Testis (tissue), 2 donors: ENCODE measurements at regions not wholly inside any gene's neighbourhood (a gene's known extent, or its start where the extent isn't known, plus 50 kb on each side); places are given as distances from the start of the nearest gene placed in this dataset.

Source experiments
- DNase-seq: peaks from one replicate; pipeline ENCODE4 v3.0.0-alpha.2; 2019
- H3K27ac ChIP-seq, 2 donors: fragments of 200-600 bp; sonication (generic); one replicate each; pipeline ENCODE4 v1.5.1; 2019
- H3K27me3 ChIP-seq: fragments of 200-600 bp; sonication (generic); one replicate; pipeline ENCODE4 v1.5.1; 2019
- H3K36me3 ChIP-seq: fragments of 200-600 bp; sonication (generic); one replicate; pipeline ENCODE4 v1.5.1; 2017; ENCODE audit warnings: low read depth; ENCODE audit errors: missing control alignments
- H3K4me1 ChIP-seq: fragments of 200-600 bp; sonication (generic); one replicate; pipeline ENCODE4 v1.5.1; 2019
- H3K4me3 ChIP-seq, 2 donors: fragments of 200-600 bp; sonication (generic); one replicate each; pipeline ENCODE4 v1.5.1; 2017 to 2019
- H3K9me3 ChIP-seq: fragments of 200-600 bp; sonication (generic); one replicate; pipeline ENCODE4 v1.5.1; 2017
- CTCF ChIP-seq, 3 experiments: fragments of 450-650 bp in 2 of 3; fragments of 200-600 bp in 1 of 3; sonication (generic) in 1 of 3; IDR thresholded peaks; one replicate each; pipeline ENCODE4 v1.5.1; 2016 to 2019; ENCODE audit warnings: antibody characterized with exemption in 3 of 3, mild to moderate bottlenecking in 2 of 3, moderate library complexity in 1 of 3
- POLR2A ChIP-seq: fragments of 450-650 bp; IDR thresholded peaks from one replicate; pipeline ENCODE4 v1.6.1; 2017; ENCODE audit warnings: antibody characterized with exemption, mild to moderate bottlenecking, moderate library complexity
- WGBS, 2 donors: methylation state at CpG; one replicate each; pipeline ENCODE4 v1.1.5; 2018; 5-methylcytosine and 5-hydroxymethylcytosine counted together
- intact Hi-C: fragments of 100-400 bp; cut with DNase I; formaldehyde crosslinking; loops from one replicate; pipeline ENCODE4 v1.15.1; 2023; ENCODE audit warnings: low total_unique reads

DNA sequence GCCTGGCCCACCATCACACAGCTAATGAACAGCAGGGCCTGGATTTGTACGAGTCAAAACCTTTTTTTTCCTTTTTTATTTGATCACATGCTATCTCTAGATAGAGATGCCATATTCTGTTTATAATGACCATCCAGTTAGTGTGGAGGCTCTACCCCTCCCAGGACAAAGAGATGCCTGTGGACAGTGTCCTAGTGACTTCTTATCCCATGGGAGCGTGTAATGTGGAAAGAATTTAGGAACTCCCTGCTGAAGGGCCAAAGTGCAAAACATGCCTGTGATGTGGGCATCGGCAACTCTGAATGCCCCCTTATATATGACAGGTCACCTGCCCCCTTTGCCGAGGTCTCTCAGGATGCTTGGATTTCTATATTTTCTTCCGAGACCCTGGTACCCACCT, 292.2 kb downstream of the RRAGC start:
- 90 to 96% methylated on average over 5 of the region's 5 CpGs for WGBS, 2 donors
- no peak for DNase-seq
- Histone ChIP-seq H3K27ac (no peak overlapping the region), H3K36me3 (no peaks in the 10 kb centered on the region), H3K4me3 (no peak overlapping the region), H3K27me3 (no peaks in the 10 kb centered on the region), H3K9me3 (no peaks in the 10 kb centered on the region), H3K4me1 (no peaks in the 10 kb centered on the region)
- TF ChIP-seq POLR2A (no peak), CTCF (IDR thresholded peaks at IDR 0.05) (no peak)
- intact Hi-C loops = no loop called here

DNA sequence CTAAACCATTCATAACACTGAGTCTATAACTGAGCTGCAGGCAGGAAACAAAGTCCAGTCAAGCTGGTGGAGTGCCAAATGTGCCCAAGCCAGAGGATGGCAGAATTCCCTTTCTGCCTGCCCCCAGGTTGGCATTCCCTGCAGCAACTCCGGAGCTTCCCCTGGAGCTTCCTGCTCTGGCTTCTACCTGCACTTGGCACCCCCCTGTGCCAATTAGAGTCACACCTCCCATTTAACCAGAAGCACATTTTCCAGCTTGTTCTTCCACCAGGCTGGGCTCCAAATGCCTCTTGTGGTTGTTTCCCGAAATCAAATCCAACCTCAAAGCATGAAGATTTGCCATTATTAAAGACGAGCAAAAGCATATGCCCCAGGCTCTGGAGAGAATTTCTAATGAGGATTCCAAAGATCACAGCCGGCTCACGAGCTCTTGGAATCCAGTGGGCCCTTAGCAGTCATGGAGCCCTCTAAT, 294.5 kb downstream of the RRAGC start:
- no peaks in the 10 kb centered on the region for H3K36me3 ChIP-seq
- no peaks in the 10 kb centered on the region for H3K9me3 ChIP-seq
- H3K27me3 ChIP-seq = no peaks in the 10 kb centered on the region
- no peak overlapping the region for H3K4me3 ChIP-seq
- H3K4me1 ChIP-seq = peaks cover 5% of the 10 kb centered on the region
- 47 to 66% methylated on average over 5 of the region's 5 CpGs for WGBS, 2 donors
- intact Hi-C loops = no loop called here
- DNase-seq = no peak
- H3K27ac ChIP-seq = no peak overlapping the region
- TF ChIP-seq CTCF (IDR thresholded peaks at IDR 0.05) (no peak), POLR2A (no peak)

GRCh38 chr1:38563942-38564735, 295.4 kb downstream of the RRAGC start:
- H3K36me3 ChIP-seq = no peaks in the 10 kb centered on the region
- H3K4me3 ChIP-seq = no peak overlapping the region
- H3K27ac ChIP-seq = no peak overlapping the region
- H3K27me3 ChIP-seq = no peaks in the 10 kb centered on the region
- peaks cover 13% of the 10 kb centered on the region for H3K4me1 ChIP-seq
- no peaks in the 10 kb centered on the region for H3K9me3 ChIP-seq
- no peak for DNase-seq
- intact Hi-C loops = no loop called here
- WGBS, 2 donors = 79 to 83% methylated on average over 7 of the region's 7 CpGs
- TF ChIP-seq POLR2A (no peak), CTCF (IDR thresholded peaks at IDR 0.05) (no peak)

DNA sequence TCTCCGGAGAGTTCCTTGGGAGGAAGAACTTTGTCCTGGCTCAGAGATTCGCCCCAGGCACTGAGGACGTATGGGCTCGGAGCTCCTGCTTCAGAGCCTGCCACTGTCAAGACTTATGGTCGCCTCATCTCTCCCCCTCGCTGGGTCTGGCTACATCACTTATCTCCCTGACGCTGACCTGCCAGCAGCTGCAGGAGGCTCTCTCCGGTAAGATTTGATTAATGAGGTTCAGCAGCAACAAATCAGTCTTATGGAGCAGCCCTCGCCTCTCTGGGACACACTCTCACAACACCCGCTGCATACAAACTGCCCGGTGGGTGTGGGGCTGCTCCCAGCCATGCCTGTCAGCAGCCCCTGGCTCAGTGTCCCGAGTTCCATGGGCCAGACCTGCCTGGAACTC, 297.8 kb downstream of the RRAGC start:
- Histone ChIP-seq H3K27ac (no peak overlapping the region), H3K4me1 (peaks cover 14% of the 10 kb centered on the region), H3K9me3 (no peaks in the 10 kb centered on the region), H3K36me3 (no peaks in the 10 kb centered on the region), H3K4me3 (no peak overlapping the region), H3K27me3 (no peaks in the 10 kb centered on the region)
- 30 to 38% methylated on average over 6 to 12 of the region's 12 CpGs for WGBS, 2 donors
- intact Hi-C loops = no loop called here
- DNase-seq = no peak
- no peak for TF ChIP-seq POLR2A
- no peak for TF ChIP-seq CTCF (IDR thresholded peaks at IDR 0.05)

- intact Hi-C loops = no loop called here
- H3K4me1 ChIP-seq = peaks cover 14% of the 10 kb centered on the region
- no peaks in the 10 kb centered on the region for H3K9me3 ChIP-seq
- WGBS, 2 donors = 75 to 80% methylated on average over 4 of the region's 4 CpGs
- H3K27ac ChIP-seq = no peak overlapping the region
- no peak for TF ChIP-seq CTCF (IDR thresholded peaks at IDR 0.05)
- no peak for TF ChIP-seq POLR2A
- DNase-seq = no peak
- no peaks in the 10 kb centered on the region for H3K36me3 ChIP-seq
- no peaks in the 10 kb centered on the region for H3K27me3 ChIP-seq
- no peak overlapping the region for H3K4me3 ChIP-seq
Observed at GRCh38 chr1:38561110-38561509, 298.5 kb downstream of the RRAGC start.
